ENCODE measurements at regions not wholly inside any gene's neighbourhood (a gene's known extent, or its start where the extent isn't known, plus 50 kb on each side); places are given as distances from the start of the nearest gene placed in this dataset.

GRCh38 chr3:3551981-3552380 is 247.2 kb upstream of the LRRN1 start:
- ChIA-PET POLR2A (no interaction called here), CTCF (no interaction called here)
- Mint-ChIP-seq H3K4me1 (no peaks in the 10 kb centered on the region), H3K9me3 (peaks cover 10% of the 10 kb centered on the region), H3K27me3 (no peaks in the 10 kb centered on the region), H3K36me3 (ENCODE audit: low read depth) (no peaks in the 10 kb centered on the region), H3K4me3 (no peak overlapping the region), H3K27ac (no peak overlapping the region)
- no peak for TF ChIP-seq CTCF (IDR thresholded peaks at IDR 0.05)
- intact Hi-C loops (cut with micrococcal nuclease): no loop called here
- ATAC-seq (ENCODE audit: low read depth) (no peak), DNase-seq (no peak)

GRCh38 chr3:3545360-3545759 is 253.9 kb upstream of the LRRN1 start:
- Mint-ChIP-seq H3K27me3 (no peaks in the 10 kb centered on the region), H3K4me3 (no peak overlapping the region), H3K9me3 (peaks cover 6% of the 10 kb centered on the region), H3K36me3 (ENCODE audit: low read depth) (no peaks in the 10 kb centered on the region), H3K27ac (no peak overlapping the region), H3K4me1 (no peaks in the 10 kb centered on the region)
- DNase-seq (no peak), ATAC-seq (ENCODE audit: low read depth) (no peak)
- TF ChIP-seq CTCF (IDR thresholded peaks at IDR 0.05): no peak
- intact Hi-C loops (cut with micrococcal nuclease): no loop called here
- POLR2A ChIA-PET: interaction anchor here (0.6 kb wide), 1 partner anchor 353 kb away, joined by 4 read pairs; no protein-coding TSS in a partner anchor
- CTCF ChIA-PET: no interaction called here

- peaks cover 2% of the 10 kb centered on the region for H3K27me3 Mint-ChIP-seq
- H3K36me3 Mint-ChIP-seq (ENCODE audit: low read depth): no peaks in the 10 kb centered on the region
- H3K9me3 Mint-ChIP-seq: no peaks in the 10 kb centered on the region
- H3K27ac Mint-ChIP-seq: no peak overlapping the region
- ATAC-seq (ENCODE audit: low read depth) (no peak), DNase-seq (no peak)
- H3K4me1 Mint-ChIP-seq: no peaks in the 10 kb centered on the region
- CTCF ChIA-PET: no interaction called here
- H3K4me3 Mint-ChIP-seq: no peak overlapping the region
- POLR2A ChIA-PET: no interaction called here
- no peak for TF ChIP-seq CTCF (IDR thresholded peaks at IDR 0.05)
- intact Hi-C loops (cut with micrococcal nuclease): no loop called here
Measured at GRCh38 chr3:3538451-3538850, 260.8 kb upstream of the LRRN1 start.

GRCh38 chr3:3532508-3532907 is 266.7 kb upstream of the LRRN1 start:
- TF ChIP-seq CTCF (IDR thresholded peaks at IDR 0.05): no peak
- Mint-ChIP-seq H3K9me3 (no peaks in the 10 kb centered on the region), H3K27ac (no peak overlapping the region), H3K4me1 (no peaks in the 10 kb centered on the region), H3K36me3 (ENCODE audit: low read depth) (no peaks in the 10 kb centered on the region), H3K4me3 (no peak overlapping the region), H3K27me3 (peaks cover 4% of the 10 kb centered on the region)
- ATAC-seq (ENCODE audit: low read depth): no peak
- ChIA-PET CTCF (no interaction called here), POLR2A (no interaction called here)
- intact Hi-C loops (cut with micrococcal nuclease): no loop called here
- no peak for DNase-seq

- H3K27ac Mint-ChIP-seq: no peak overlapping the region
- H3K9me3 Mint-ChIP-seq: no peaks in the 10 kb centered on the region
- CTCF ChIA-PET: no interaction called here
- POLR2A ChIA-PET: no interaction called here
- peaks cover 4% of the 10 kb centered on the region for H3K27me3 Mint-ChIP-seq
- no peaks in the 10 kb centered on the region for H3K4me1 Mint-ChIP-seq
- no peaks in the 10 kb centered on the region for H3K36me3 Mint-ChIP-seq (ENCODE audit: low read depth)
- ATAC-seq (ENCODE audit: low read depth): no peak
- intact Hi-C loops (cut with micrococcal nuclease): no loop called here
- no peak overlapping the region for H3K4me3 Mint-ChIP-seq
- TF ChIP-seq CTCF (IDR thresholded peaks at IDR 0.05): no peak
- no peak for DNase-seq
Measured at GRCh38 chr3:3531476-3531875, 267.8 kb upstream of the LRRN1 start.
